ENCODE measurements at regions not wholly inside any gene's neighbourhood (a gene's known extent, or its start where the extent isn't known, plus 50 kb on each side); places are given as distances from the start of the nearest gene placed in this dataset.

DNA sequence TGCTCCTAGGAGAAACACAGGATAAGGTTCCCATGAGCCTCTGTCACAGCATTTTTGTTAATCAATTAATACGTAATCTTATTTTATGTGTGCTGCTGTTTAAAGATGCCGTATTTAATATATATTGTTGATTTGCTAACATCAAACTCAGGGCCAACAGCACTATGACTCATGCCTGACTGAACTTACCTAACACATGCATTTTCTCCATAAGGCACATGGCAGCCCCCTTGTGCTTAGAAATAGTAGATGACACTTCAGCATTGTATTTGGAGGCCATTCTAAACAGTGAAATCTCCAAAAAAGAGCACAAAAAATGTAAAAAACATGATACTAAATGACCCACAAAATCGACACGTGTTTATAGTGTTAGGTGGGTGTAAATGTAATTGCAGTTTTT is 314.8 kb downstream of the MYCN start:
- DNase-seq (ENCODE audit: low spot score) = no peak

GRCh38 chr2:16254356-16254965 is 314.1 kb downstream of the MYCN start:
- no peak for DNase-seq (ENCODE audit: low spot score)

DNA sequence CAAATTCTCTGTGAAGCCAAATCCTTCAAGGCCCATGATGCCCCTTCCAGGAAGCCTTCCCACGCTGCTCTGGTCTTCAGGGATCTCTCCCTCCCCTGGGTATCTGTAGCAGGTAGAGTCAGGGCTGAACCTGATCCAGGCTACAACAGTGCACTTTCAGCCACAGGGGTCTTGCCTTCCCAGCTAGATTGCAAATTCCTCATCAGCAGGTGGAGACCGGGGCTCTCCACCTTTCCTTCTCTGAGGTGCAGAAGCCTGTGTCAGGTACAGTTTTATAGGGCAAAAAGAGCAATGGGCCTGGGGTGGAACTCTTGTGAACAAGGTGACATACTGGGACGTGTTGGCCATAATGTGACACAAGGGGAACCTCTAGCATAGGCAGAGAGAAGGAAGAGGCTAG is 312.9 kb downstream of the MYCN start:
- DNase-seq (ENCODE audit: low spot score) = no peak

GRCh38 chr2:16252891-16253290 is 312.5 kb downstream of the MYCN start:
- no peak for DNase-seq (ENCODE audit: low spot score)

DNA sequence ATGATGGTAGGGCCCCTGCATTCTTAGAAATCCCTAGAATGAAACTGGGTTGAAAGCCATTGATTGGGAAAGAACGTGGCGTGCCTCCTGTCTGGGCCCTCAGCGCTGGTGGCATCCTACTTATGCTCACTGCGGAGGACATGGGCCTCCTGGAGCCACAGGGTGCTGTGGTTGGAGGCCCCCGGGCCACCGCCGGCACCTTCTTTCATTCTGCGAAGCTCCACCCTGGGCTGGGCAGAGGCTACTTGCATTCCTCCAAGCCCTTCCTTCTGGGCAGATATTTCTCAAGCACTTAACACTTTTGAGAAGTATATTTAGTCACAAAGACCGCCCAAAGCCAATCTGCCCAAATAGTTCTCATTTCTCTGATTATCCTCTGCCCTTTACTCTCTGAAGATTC is 311.9 kb downstream of the MYCN start:
- no peak for DNase-seq (ENCODE audit: low spot score)

DNA sequence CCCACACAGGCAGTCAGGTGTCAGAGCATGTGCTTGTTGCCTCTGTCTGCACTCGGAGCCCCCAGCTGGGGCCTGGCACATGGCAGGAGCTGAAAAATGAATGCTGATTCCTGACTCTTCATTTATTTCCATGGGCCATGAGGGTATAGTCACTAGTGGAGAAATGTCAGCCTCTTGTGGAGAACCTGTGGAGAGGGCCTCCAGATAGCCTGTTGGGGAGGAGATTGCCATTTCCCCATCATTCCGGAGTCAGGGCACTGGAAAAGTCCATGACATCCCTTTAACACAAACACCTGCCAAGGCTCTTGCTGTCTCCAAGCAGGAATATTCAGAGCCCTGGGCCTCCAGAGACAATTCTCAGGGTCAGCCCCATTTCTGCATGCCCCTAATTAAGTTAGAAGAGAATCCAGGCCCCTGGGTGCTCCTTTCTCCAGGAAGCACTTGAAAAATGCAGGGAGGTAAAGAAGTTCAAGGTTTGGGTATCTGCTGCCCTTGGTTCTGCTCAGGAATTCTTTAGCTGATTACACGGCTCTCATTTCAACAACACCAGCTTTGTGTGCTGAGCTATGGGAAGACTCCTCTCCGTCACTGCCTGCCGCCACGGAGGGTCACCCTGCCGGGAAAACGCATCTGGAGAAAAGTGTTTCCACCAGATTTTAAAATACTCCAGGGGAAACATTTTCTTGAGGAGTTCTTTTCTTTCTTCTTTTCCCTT is 311.3 kb downstream of the MYCN start:
- DNase-seq (ENCODE audit: low spot score) = no peak

GRCh38 chr2:16250886-16251285 is 310.5 kb downstream of the MYCN start:
- DNase-seq (ENCODE audit: low spot score) = no peak

GRCh38 chr2:16250466-16250865 is 310.1 kb downstream of the MYCN start:
- DNase-seq (ENCODE audit: low spot score) = no peak

- no peak for DNase-seq (ENCODE audit: low spot score)
These were observed 309.7 kb downstream of the MYCN start for GRCh38 chr2:16250056-16250425.

DNA sequence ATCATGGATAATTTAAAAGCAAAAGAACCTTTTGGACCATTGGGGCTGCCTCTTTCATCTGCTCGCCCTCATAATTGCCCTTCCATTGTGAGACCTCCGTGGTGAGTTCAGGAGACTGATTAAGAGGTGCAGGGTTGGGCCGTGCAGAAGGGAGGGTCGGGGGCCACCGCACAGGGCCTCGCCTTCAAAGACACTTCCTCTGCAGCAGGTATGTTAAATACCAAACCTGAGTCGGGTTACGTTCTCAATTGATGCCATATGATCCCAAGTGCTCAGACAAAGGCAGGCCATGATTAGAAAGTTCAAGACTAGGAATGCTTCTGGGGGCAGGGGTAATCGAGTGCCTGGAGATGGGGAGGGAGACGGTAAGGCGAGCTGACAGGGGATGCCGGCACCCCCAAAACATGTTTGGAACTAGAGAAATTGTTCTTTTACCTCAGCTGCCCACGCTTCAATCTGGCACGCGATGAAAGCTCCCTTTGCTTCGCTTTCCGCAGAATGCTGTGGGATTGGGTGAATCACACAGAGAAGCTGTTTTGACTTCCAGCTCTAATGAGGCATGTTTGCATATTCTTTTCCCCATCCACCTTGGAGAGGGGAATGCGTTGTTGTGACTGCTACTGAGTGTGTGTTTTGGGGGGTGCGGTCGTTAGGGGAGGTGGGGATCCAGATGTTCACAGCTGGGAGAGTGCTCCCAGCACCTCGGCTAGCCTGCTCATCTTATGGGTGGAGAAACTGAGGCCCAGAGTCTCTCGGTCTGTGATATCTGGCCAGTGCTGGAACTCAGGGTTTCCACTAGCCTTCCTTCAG is 309.1 kb downstream of the MYCN start:
- DNase-seq (ENCODE audit: low spot score) = no peak

DNA sequence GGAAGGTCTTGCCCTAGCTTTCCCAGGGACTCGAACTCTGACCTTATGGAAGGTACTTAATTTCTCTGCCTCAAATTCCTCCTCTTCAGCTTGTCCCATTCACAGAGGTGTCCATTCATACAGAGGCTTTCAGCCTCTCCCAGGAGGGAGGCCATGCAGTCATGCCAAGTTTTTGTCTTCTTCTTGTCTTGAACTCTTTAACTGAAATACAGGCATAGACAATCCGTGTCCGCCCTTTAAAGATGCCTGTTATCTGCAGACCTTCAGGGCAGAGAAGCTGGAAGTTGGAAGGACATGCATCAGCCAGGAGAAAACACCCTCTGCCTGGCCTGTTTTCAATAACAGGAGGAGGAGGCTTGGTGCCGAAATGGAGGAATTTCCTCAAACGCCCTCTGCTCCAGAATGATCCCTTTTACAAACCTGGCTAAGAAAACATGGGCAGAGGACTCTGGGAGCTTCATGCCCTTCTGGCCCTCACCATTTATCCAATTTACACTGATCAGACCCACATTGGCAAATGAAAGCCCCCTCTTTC is 308.3 kb downstream of the MYCN start:
- DNase-seq (ENCODE audit: low spot score) = no peak

DNA sequence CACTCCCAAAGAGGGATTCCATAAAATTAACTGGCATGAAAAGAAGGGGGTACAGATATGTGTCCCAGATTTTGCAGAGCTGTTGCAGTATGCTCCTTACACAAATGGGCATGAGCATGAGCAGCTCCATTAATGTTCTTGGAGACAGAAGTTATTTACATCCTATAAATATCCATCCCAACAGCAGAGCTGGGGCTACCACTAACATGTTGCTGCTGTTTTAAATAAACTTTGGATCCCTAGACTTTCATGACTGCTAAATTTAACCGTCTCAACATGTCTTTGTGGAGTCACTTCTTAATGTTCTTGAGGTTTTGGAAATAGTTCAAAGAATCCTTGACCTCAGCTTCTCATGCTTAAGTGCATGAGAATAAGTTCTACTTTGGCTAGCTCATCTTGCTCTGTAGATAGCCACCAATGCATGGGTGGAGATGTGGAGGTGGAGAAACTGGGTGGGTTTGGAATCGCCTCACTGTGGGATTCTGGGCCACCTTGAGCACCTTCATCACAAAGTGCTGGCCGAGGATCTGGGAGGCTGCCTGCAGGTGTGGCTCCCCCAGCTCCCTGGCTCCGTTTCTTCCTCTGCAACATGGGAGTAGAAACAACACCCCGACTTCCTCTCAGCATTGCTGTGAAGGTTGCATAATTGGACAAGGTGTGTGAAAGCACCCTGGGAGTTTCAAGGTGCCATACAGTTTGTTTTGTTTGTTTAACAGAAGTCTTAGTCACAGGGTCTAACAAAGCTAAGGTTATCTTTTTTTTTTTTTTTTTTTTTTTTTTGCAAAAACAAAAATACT is 307.2 kb downstream of the MYCN start:
- DNase-seq (ENCODE audit: low spot score) = no peak

GRCh38 chr2:16246911-16247310 is 306.6 kb downstream of the MYCN start:
- no peak for DNase-seq (ENCODE audit: low spot score)

DNA sequence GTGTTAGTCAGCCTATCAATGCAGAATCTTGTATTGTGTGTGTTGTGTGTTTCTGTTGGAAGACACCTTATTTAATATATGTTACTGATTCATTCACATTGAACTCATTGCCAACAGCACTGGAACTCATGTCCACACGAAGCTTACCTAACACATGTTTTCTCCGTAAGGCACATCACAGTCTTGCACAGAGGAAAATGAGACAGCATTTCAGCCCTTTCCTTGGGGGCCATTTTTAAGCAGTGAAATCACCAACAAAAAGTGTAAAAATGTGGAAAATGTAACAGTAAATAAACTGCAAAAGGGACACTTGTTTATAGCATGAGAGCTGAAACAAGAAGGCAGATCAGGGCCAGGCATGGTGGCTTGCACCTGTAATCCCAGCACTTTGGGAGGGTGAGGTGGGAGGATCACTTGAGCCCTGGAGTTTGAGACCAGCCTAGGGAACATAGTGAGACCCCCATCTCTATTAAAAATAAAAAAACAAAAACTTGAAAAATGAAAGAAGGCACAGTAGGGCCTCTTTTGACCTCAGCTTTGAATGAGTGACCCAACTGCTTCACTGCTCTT is 306.0 kb downstream of the MYCN start:
- no peak for DNase-seq (ENCODE audit: low spot score)

GRCh38 chr2:16245481-16246054 is 305.2 kb downstream of the MYCN start:
- no peak for DNase-seq (ENCODE audit: low spot score)

GRCh38 chr2:16244966-16245320 is 304.6 kb downstream of the MYCN start:
- DNase-seq (ENCODE audit: low spot score) = no peak

DNA sequence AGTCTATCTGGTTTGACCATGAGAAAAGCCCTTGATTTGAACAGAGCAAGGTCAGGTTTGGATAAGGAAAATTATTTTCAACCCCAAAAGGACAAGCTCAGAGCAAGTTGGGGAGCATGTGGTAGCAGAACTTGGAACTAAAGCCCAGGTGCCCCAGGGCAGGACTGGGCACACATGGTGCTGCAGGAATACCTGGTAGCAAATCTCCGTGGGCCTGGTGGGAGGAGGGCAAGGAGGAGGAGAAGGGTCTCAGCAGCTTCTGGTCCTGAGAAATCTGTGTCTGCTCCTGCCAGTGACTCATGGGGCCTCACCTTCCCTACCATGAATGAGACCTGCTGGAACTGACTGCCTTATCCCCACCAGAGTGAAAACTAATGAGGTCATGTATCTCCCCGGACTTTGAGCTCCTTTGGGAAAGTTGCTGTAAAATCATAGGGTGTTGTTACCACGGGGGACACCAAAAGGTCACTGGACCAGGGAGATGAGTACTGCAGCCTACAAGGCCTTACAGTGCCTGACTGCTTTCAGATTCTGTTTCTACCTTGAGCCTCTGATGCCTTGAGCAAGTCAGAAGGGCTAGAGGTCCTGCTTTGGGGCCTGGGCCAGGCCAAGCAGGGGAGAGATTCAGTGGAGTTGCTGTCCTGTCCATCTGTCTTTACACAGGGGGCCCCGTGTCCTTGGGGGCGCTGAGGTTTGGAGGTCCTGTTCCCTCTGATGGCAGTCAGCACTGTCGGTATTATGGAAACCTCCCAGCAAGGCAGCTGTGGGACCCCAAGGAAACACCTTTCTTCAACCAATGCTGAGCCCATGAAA is 304.0 kb downstream of the MYCN start:
- no peak for DNase-seq (ENCODE audit: low spot score)

- DNase-seq (ENCODE audit: low spot score) = no peak
These were observed 303.2 kb downstream of the MYCN start for GRCh38 chr2:16243411-16243996.

DNA sequence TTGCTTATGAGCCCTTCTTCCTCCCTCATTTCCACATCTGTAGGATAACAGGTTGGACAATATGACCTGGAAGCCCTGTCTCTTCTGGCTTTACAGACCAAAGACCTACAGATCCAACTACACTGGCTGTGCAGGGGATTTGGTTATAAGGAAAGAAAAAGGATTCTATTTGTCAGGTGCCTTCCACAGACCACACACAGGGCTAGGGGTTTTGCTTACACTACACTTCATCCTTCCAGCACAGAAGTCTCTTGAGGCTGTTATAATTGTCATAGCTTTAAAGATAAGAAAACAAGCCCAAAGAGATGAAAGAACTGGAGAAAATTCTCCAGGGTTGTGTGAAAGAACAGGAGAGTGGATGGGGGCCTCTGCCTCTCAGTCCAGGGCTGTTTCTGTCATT is 302.6 kb downstream of the MYCN start:
- DNase-seq (ENCODE audit: low spot score) = no peak

Data from NAMALWA (cell line).